ENCODE measurements at regions not wholly inside any gene's neighbourhood (a gene's known extent, or its start where the extent isn't known, plus 50 kb on each side); places are given as distances from the start of the nearest gene placed in this dataset.

GRCh38 chr2:123211181-123211580 is 813.9 kb upstream of the CNTNAP5 start:
- DNase-seq, result no peak

GRCh38 chr2:123245156-123245555 is 779.9 kb upstream of the CNTNAP5 start:
- no peak for DNase-seq

GRCh38 chr2:123258877-123259539 is 766.1 kb upstream of the CNTNAP5 start:
- no peak for DNase-seq

- no peak for DNase-seq
These were observed 762.2 kb upstream of the CNTNAP5 start for GRCh38 chr2:123262856-123263255.

GRCh38 chr2:123283431-123283830 is 741.7 kb upstream of the CNTNAP5 start:
- DNase-seq, result no peak

- DNase-seq, result no peak
These were observed 721.4 kb upstream of the CNTNAP5 start for GRCh38 chr2:123303731-123304130.
